Adrenal gland (tissue), 5 donors: ENCODE measurements at regions not wholly inside any gene's neighbourhood (a gene's known extent, or its start where the extent isn't known, plus 50 kb on each side); places are given as distances from the start of the nearest gene placed in this dataset.

ENCODE experiments used
- CTCF ChIP-seq, 6 experiments: fragments of 450-650 bp in 4 of 6; fragments of 200-600 bp in 2 of 6; sonication (generic) in 1 of 6; IDR thresholded peaks; 1 replicate in 5 of 6; 2 replicates in 1 of 6; pipeline versions ENCODE4 v1.5.1 to v1.8.0; 2016 to 2021; ENCODE audit warnings: antibody characterized with exemption in 6 of 6, mild to moderate bottlenecking in 2 of 6, moderate library complexity in 1 of 6
- POLR2A ChIP-seq, 2 donors: fragments of 450-650 bp; IDR thresholded peaks; one replicate each; pipeline ENCODE4 v1.6.1; 2017; ENCODE audit warnings: antibody characterized with exemption in 2 of 2, mild to moderate bottlenecking in 2 of 2, moderate library complexity in 1 of 2
- donor health status: DM: no; HTN: no; CAD: no.

- TF ChIP-seq CTCF (IDR thresholded peaks at IDR 0.05) (no peak), POLR2A (IDR thresholded peaks at IDR 0.05) (no peak)
Measured at GRCh38 chr2:235143789-235144188, 192.0 kb downstream of the SH3BP4 start.
